ENCODE measurements at regions not wholly inside any gene's neighbourhood (a gene's known extent, or its start where the extent isn't known, plus 50 kb on each side); places are given as distances from the start of the nearest gene placed in this dataset.

DNA sequence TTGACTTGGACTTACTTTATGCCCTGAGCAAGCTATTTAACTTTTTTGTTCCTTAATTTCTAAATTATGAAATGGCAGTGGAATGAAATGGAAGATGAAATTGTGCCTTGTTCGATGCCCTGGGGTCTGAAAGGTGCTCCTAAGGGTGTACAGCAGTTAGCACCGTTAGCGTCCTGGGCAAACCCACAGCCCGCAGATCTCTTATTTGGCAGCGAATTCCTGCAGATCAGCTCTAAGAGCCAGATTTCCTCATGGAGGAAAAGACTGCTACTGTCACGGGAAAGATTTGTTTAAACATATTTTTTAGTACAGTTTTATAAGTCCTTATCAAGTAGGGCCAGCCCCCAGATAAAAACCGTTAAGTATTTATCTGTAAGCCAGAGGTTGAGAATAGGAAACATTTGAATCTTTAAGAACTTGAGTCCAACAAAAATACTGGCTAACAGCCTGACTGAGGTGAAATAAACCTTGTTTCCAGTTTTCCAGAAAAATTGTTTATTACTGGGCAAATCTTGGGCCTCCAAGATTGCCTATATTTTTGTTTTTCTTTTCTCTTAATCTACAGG, 216.5 kb upstream of the DMRT1 start:
- TF ChIP-seq ZBTB33 (IDR thresholded peaks at IDR 0.05; ENCODE audit: borderline replicate concordance, low read depth): no peak
- TF ChIP-seq NRF1 (IDR thresholded peaks at IDR 0.05; ENCODE audit: low read depth, low read length): no peak
- no peak for TF ChIP-seq CTCF (IDR thresholded peaks at IDR 0.05)
- no peak for TF ChIP-seq RFX5 (IDR thresholded peaks at IDR 0.05; ENCODE audit: low read length)
- TF ChIP-seq, protein P1, sequence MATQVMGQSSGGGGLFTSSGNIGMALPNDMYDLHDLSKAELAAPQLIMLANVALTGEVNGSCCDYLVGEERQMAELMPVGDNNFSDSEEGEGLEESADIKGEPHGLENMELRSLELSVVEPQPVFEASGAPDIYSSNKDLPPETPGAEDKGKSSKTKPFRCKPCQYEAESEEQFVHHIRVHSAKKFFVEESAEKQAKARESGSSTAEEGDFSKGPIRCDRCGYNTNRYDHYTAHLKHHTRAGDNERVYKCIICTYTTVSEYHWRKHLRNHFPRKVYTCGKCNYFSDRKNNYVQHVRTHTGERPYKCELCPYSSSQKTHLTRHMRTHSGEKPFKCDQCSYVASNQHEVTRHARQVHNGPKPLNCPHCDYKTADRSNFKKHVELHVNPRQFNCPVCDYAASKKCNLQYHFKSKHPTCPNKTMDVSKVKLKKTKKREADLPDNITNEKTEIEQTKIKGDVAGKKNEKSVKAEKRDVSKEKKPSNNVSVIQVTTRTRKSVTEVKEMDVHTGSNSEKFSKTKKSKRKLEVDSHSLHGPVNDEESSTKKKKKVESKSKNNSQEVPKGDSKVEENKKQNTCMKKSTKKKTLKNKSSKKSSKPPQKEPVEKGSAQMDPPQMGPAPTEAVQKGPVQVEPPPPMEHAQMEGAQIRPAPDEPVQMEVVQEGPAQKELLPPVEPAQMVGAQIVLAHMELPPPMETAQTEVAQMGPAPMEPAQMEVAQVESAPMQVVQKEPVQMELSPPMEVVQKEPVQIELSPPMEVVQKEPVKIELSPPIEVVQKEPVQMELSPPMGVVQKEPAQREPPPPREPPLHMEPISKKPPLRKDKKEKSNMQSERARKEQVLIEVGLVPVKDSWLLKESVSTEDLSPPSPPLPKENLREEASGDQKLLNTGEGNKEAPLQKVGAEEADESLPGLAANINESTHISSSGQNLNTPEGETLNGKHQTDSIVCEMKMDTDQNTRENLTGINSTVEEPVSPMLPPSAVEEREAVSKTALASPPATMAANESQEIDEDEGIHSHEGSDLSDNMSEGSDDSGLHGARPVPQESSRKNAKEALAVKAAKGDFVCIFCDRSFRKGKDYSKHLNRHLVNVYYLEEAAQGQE (IDR thresholded peaks at IDR 0.05; ENCODE audit: low read depth, low read length): no peak
- no peak for TF ChIP-seq EZH2phosphoT487 (IDR thresholded peaks at IDR 0.05; ENCODE audit: borderline replicate concordance, low read depth)

All from SK-N-SH (cell line).